Thymus (tissue), 11 donors: ENCODE measurements at regions not wholly inside any gene's neighbourhood (a gene's known extent, or its start where the extent isn't known, plus 50 kb on each side); places are given as distances from the start of the nearest gene placed in this dataset.

ENCODE experiments used
- DNase-seq, 9 donors: peaks; one replicate each; pipeline ENCODE4 v3.0.0-alpha.2; 2013; ENCODE audit warnings: low spot score in 9 of 9, low read depth in 6 of 9, missing footprints in 1 of 9
- H3K27ac ChIP-seq, 2 donors: one replicate each; pipeline ENCODE4 v1.5.1; 2013; ENCODE audit warnings: control low read depth in 1 of 2, low read depth in 1 of 2, low read length in 1 of 2, mild to moderate bottlenecking in 1 of 2, moderate library complexity in 1 of 2
- H3K27me3 ChIP-seq, 2 donors: one replicate each; pipeline ENCODE4 v1.5.1; 2013; ENCODE audit warnings: low read length in 1 of 2; ENCODE audit not compliant: control insufficient read depth in 2 of 2, insufficient read depth in 1 of 2
- H3K36me3 ChIP-seq, 2 donors: one replicate each; pipeline ENCODE4 v1.5.1; 2013; ENCODE audit warnings: low read length in 1 of 2, mild to moderate bottlenecking in 1 of 2, moderate library complexity in 1 of 2; ENCODE audit not compliant: control insufficient read depth in 2 of 2, insufficient read depth in 2 of 2
- H3K4me1 ChIP-seq, 2 donors: one replicate each; pipeline ENCODE4 v1.5.1; 2013; ENCODE audit warnings: low read length in 2 of 2; ENCODE audit not compliant: control insufficient read depth in 2 of 2, insufficient read depth in 2 of 2
- H3K4me3 ChIP-seq, 2 donors: one replicate each; pipeline ENCODE4 v1.5.1; 2013; ENCODE audit warnings: low read length in 2 of 2, control low read depth in 1 of 2, mild to moderate bottlenecking in 1 of 2
- H3K9me3 ChIP-seq, 2 donors: one replicate each; pipeline ENCODE4 v1.5.1; 2013; ENCODE audit warnings: low read length in 1 of 2, mild to moderate bottlenecking in 1 of 2; ENCODE audit not compliant: control insufficient read depth in 2 of 2, insufficient read depth in 1 of 2
- WGBS: extraction: QIAGEN DNeasy Blood & Tissue Kit; methylation state at CpG from one replicate; pipeline ENCODE4 v1.1.7; 2013; 5-methylcytosine and 5-hydroxymethylcytosine counted together
- donor health status: healthy.

- H3K9me3 ChIP-seq, result peaks cover 0 to 5% of the 10 kb centered on the region in 2 donors
- no peak overlapping the region for H3K27ac ChIP-seq
- H3K4me3 ChIP-seq, result no peak overlapping the region
- no peaks in the 10 kb centered on the region for H3K27me3 ChIP-seq
- no peak for DNase-seq
- no peaks in the 10 kb centered on the region for H3K36me3 ChIP-seq
- peaks cover 0 to 14% of the 10 kb centered on the region in 2 donors for H3K4me1 ChIP-seq
- 95% methylated on average over 16 of the region's 16 CpGs for WGBS
Measured at GRCh38 chr14:101198398-101199027, 295.0 kb upstream of the RTL1 start.

GRCh38 chr14:101199028-101199770 is 295.7 kb upstream of the RTL1 start:
- no peak for DNase-seq
- H3K27ac ChIP-seq, result no peak overlapping the region
- no peaks in the 10 kb centered on the region for H3K36me3 ChIP-seq
- peaks cover 0 to 5% of the 10 kb centered on the region in 2 donors for H3K9me3 ChIP-seq
- H3K4me3 ChIP-seq, result no peak overlapping the region
- peaks cover 0 to 8% of the 10 kb centered on the region in 2 donors for H3K4me1 ChIP-seq
- 92% methylated on average over 17 of the region's 17 CpGs for WGBS
- no peaks in the 10 kb centered on the region for H3K27me3 ChIP-seq

- Histone ChIP-seq H3K9me3 (peaks cover 0 to 5% of the 10 kb centered on the region in 2 donors), H3K4me3 (no peak overlapping the region), H3K4me1 (no peaks in the 10 kb centered on the region), H3K27ac (no peak overlapping the region), H3K27me3 (no peaks in the 10 kb centered on the region), H3K36me3 (no peaks in the 10 kb centered on the region)
- DNase-seq, result no peak
- 97% methylated on average over 13 of the region's 13 CpGs for WGBS
Measured at GRCh38 chr14:101200008-101200649, 296.6 kb upstream of the RTL1 start.

- DNase-seq, result no peak
- no peak overlapping the region for H3K4me3 ChIP-seq
- no peak overlapping the region for H3K27ac ChIP-seq
- H3K36me3 ChIP-seq, result no peaks in the 10 kb centered on the region
- H3K27me3 ChIP-seq, result no peaks in the 10 kb centered on the region
- 98% methylated on average over 12 of the region's 12 CpGs for WGBS
- peaks cover 0 to 5% of the 10 kb centered on the region in 2 donors for H3K9me3 ChIP-seq
- H3K4me1 ChIP-seq, result no peaks in the 10 kb centered on the region
Measured at GRCh38 chr14:101200650-101201516, 297.4 kb upstream of the RTL1 start.

- WGBS, result 95% methylated on average over 18 of the region's 18 CpGs
- Histone ChIP-seq H3K4me1 (no peaks in the 10 kb centered on the region), H3K27me3 (no peaks in the 10 kb centered on the region), H3K36me3 (no peaks in the 10 kb centered on the region), H3K4me3 (no peak overlapping the region), H3K27ac (no peak overlapping the region), H3K9me3 (peaks cover 0 to 5% of the 10 kb centered on the region in 2 donors)
- DNase-seq, result no peak
Measured at GRCh38 chr14:101201535-101202151, 298.1 kb upstream of the RTL1 start.

GRCh38 chr14:101202627-101203404 is 299.3 kb upstream of the RTL1 start:
- Histone ChIP-seq H3K4me1 (no peaks in the 10 kb centered on the region), H3K36me3 (no peaks in the 10 kb centered on the region), H3K27me3 (no peaks in the 10 kb centered on the region), H3K27ac (no peak overlapping the region), H3K9me3 (peaks cover 0 to 5% of the 10 kb centered on the region in 2 donors), H3K4me3 (no peak overlapping the region)
- 91% methylated on average over 25 of the region's 25 CpGs for WGBS
- no peak for DNase-seq

- no peaks in the 10 kb centered on the region for H3K4me1 ChIP-seq
- H3K36me3 ChIP-seq, result no peaks in the 10 kb centered on the region
- H3K9me3 ChIP-seq, result peaks cover 0 to 5% of the 10 kb centered on the region in 2 donors
- WGBS, result 97% methylated on average over 3 of the region's 3 CpGs
- DNase-seq, result no peak
- no peak overlapping the region for H3K27ac ChIP-seq
- H3K4me3 ChIP-seq, result no peak overlapping the region
- H3K27me3 ChIP-seq, result no peaks in the 10 kb centered on the region
Measured at GRCh38 chr14:101206556-101206955, 303.0 kb upstream of the RTL1 start.

GRCh38 chr14:101207041-101207440 is 303.5 kb upstream of the RTL1 start:
- Histone ChIP-seq H3K4me3 (no peak overlapping the region), H3K9me3 (peaks cover 0 to 5% of the 10 kb centered on the region in 2 donors), H3K36me3 (no peaks in the 10 kb centered on the region), H3K27me3 (no peaks in the 10 kb centered on the region), H3K4me1 (no peaks in the 10 kb centered on the region), H3K27ac (no peak overlapping the region)
- 98% methylated on average over 2 of the region's 2 CpGs for WGBS
- no peak for DNase-seq
